G401.6 (cell line): ENCODE measurements at regions not wholly inside any gene's neighbourhood (a gene's known extent, or its start where the extent isn't known, plus 50 kb on each side); places are given as distances from the start of the nearest gene placed in this dataset.
"Not testable (repeated sequence)": the region's sequence is repeated elsewhere in the genome, so short reads cannot be mapped to it uniquely, and the experiment has no call there.

Experiments
- FAIRE-seq: peaks from 2 replicates; lab custom pipeline; 2012; peaks lifted over from hg19 to GRCh38; lab: Jason Lieb, UNC

- FAIRE-seq: no peak
Measured at GRCh38 chr13:90613076-90613795, 734.3 kb upstream of the MIR17HG start.

GRCh38 chr13:90615236-90615635 is 732.3 kb upstream of the MIR17HG start:
- no peak for FAIRE-seq

- no peak for FAIRE-seq
Measured at GRCh38 chr13:90615767-90616166, 731.7 kb upstream of the MIR17HG start.

GRCh38 chr13:90618133-90618532 is 729.4 kb upstream of the MIR17HG start:
- no peak for FAIRE-seq

- no peak for FAIRE-seq
Measured at GRCh38 chr13:90622541-90622940, 724.9 kb upstream of the MIR17HG start.

GRCh38 chr13:90623318-90624011 is 724.0 kb upstream of the MIR17HG start:
- no peak for FAIRE-seq

GRCh38 chr13:90627813-90628212 is 719.7 kb upstream of the MIR17HG start:
- no peak for FAIRE-seq

GRCh38 chr13:90628471-90628870 is 719.0 kb upstream of the MIR17HG start:
- FAIRE-seq: no peak

GRCh38 chr13:90630716-90631115 is 716.8 kb upstream of the MIR17HG start:
- peak; percentile 13 for FAIRE-seq

GRCh38 chr13:90632184-90632583 is 715.3 kb upstream of the MIR17HG start:
- no peak for FAIRE-seq

- FAIRE-seq: no peak
Measured at GRCh38 chr13:90633849-90634248, 713.6 kb upstream of the MIR17HG start.

GRCh38 chr13:90640976-90641375 is 706.5 kb upstream of the MIR17HG start:
- no peak for FAIRE-seq

- no peak for FAIRE-seq
Measured at GRCh38 chr13:90641884-90642283, 705.6 kb upstream of the MIR17HG start.

GRCh38 chr13:90645582-90645981 is 701.9 kb upstream of the MIR17HG start:
- no peak for FAIRE-seq

- FAIRE-seq: no peak
Measured at GRCh38 chr13:90648497-90648896, 699.0 kb upstream of the MIR17HG start.

- FAIRE-seq: no peak
Measured at GRCh38 chr13:90652036-90652435, 695.5 kb upstream of the MIR17HG start.

GRCh38 chr13:90654970-90655369 is 692.5 kb upstream of the MIR17HG start:
- FAIRE-seq: no peak

GRCh38 chr13:90664200-90664599 is 683.3 kb upstream of the MIR17HG start:
- not testable (repeated sequence) for FAIRE-seq

- no peak for FAIRE-seq
Measured at GRCh38 chr13:90673746-90674145, 673.7 kb upstream of the MIR17HG start.

- FAIRE-seq: no peak
Measured at GRCh38 chr13:90675129-90675528, 672.4 kb upstream of the MIR17HG start.

GRCh38 chr13:90680826-90681225 is 666.7 kb upstream of the MIR17HG start:
- FAIRE-seq: no peak

- no peak for FAIRE-seq
Measured at GRCh38 chr13:90683711-90684131, 663.8 kb upstream of the MIR17HG start.

GRCh38 chr13:90686442-90686841 is 661.0 kb upstream of the MIR17HG start:
- FAIRE-seq: no peak

- FAIRE-seq: no peak
Measured at GRCh38 chr13:90689111-90689510, 658.4 kb upstream of the MIR17HG start.
